ENCODE measurements at regions not wholly inside any gene's neighbourhood (a gene's known extent, or its start where the extent isn't known, plus 50 kb on each side); places are given as distances from the start of the nearest gene placed in this dataset.

DNA sequence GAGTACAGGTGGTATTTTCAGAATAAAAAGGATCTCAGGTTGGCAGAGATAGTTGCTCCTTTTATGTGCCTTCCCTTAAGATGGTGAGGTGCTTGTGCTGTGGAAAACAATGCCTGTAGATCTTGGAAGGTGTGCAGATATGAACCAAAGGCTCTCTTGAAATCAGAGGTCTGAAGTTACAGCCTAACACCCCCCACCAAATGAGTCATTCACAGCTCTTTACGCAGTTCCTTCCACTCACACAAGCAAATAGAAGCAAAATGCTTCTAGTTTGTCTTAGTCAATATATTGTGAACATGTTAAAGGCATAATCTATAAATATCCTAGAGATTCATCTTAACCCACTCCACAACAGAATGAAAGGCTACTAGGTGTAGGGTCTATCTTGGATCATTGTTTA lies 128.9 kb upstream of the NR5A2 start:
- no peaks in the 10 kb centered on the region for H3K4me1 ChIP-seq (ENCODE audit: low read length)
- H3K36me3 ChIP-seq (replicated peaks; ENCODE audit: low read depth, low read length) = no peaks in the 10 kb centered on the region
- no peak overlapping the region for H3K27ac ChIP-seq (ENCODE audit: low read length)
- H4K20me1 ChIP-seq (ENCODE audit: insufficient read depth, low read length) = no peaks in the 10 kb centered on the region
- no peak overlapping the region for H3K9ac ChIP-seq (ENCODE audit: low read length)
- H3K4me2 ChIP-seq (ENCODE audit: low read length) = no peak overlapping the region
- no peaks in the 10 kb centered on the region for H3K9me3 ChIP-seq (ENCODE audit: insufficient read depth, low read length)
- H3K27me3 ChIP-seq (ENCODE audit: low read depth, low read length) = peaks cover 20% of the 10 kb centered on the region
- no peaks in the 10 kb centered on the region for H3K79me2 ChIP-seq (ENCODE audit: low read length)
- no peak overlapping the region for H2AFZ ChIP-seq (ENCODE audit: low read depth, low read length)
- no peak overlapping the region for H3K4me3 ChIP-seq (ENCODE audit: low read length)
- no peak for TF ChIP-seq EZH2phosphoT487 (IDR thresholded peaks at IDR 0.05; ENCODE audit: low read depth)
- TF ChIP-seq, protein P1, sequence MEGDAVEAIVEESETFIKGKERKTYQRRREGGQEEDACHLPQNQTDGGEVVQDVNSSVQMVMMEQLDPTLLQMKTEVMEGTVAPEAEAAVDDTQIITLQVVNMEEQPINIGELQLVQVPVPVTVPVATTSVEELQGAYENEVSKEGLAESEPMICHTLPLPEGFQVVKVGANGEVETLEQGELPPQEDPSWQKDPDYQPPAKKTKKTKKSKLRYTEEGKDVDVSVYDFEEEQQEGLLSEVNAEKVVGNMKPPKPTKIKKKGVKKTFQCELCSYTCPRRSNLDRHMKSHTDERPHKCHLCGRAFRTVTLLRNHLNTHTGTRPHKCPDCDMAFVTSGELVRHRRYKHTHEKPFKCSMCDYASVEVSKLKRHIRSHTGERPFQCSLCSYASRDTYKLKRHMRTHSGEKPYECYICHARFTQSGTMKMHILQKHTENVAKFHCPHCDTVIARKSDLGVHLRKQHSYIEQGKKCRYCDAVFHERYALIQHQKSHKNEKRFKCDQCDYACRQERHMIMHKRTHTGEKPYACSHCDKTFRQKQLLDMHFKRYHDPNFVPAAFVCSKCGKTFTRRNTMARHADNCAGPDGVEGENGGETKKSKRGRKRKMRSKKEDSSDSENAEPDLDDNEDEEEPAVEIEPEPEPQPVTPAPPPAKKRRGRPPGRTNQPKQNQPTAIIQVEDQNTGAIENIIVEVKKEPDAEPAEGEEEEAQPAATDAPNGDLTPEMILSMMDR (IDR thresholded peaks at IDR 0.05; ENCODE audit: low read depth, low read length) = no peak

DNA sequence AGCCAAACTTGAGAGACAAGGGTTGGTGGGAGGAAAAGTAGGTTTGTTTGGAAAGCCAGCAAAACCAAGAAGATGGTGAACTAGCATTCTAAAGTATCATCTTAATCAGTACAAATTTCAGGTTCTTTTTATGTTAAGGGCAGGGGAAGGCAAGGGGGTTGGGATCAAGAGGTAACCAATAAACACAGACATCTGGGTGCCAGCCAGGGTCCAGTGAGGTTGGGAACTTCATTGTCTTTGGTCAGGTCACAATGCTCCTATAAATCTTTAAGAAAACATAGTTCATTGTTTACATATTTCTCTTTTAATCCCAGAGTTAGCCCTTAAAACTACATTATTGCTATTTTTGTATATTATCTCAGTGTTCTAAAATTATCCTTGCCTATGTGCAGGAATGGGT lies 126.2 kb upstream of the NR5A2 start:
- H4K20me1 ChIP-seq (ENCODE audit: insufficient read depth, low read length) = no peaks in the 10 kb centered on the region
- TF ChIP-seq, protein P1 (IDR thresholded peaks at IDR 0.05; ENCODE audit: low read depth, low read length) = no peak
- no peak for TF ChIP-seq EZH2phosphoT487 (IDR thresholded peaks at IDR 0.05; ENCODE audit: low read depth)
- H3K9me3 ChIP-seq (ENCODE audit: insufficient read depth, low read length) = no peaks in the 10 kb centered on the region
- H3K4me1 ChIP-seq (ENCODE audit: low read length) = no peaks in the 10 kb centered on the region
- H3K27ac ChIP-seq (ENCODE audit: low read length) = no peak overlapping the region
- no peaks in the 10 kb centered on the region for H3K79me2 ChIP-seq (ENCODE audit: low read length)
- peaks cover 20% of the 10 kb centered on the region for H3K27me3 ChIP-seq (ENCODE audit: low read depth, low read length)
- H3K4me2 ChIP-seq (ENCODE audit: low read length) = no peak overlapping the region
- H3K36me3 ChIP-seq (replicated peaks; ENCODE audit: low read depth, low read length) = no peaks in the 10 kb centered on the region
- no peak overlapping the region for H2AFZ ChIP-seq (ENCODE audit: low read depth, low read length)
- no peak overlapping the region for H3K4me3 ChIP-seq (ENCODE audit: low read length)
- no peak overlapping the region for H3K9ac ChIP-seq (ENCODE audit: low read length)

DNA sequence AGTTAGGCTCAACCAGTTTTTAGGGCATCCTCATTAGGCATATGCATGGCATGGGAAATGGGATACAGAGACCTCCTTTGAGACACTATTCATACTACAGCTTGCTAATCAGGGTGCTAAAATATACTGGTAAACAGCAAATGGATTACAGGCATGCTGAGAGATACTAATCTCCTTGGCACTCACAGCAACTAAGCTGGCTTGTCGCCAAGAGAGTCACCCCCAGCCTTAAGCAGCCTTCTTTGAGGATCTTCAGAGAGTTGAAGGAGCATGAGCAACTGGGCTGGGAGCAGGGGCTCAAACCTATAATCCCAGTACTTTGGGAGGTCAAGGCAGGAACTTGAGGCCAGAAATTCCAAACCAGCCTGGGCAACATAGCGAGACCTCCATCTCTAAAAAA lies 120.1 kb upstream of the NR5A2 start:
- Histone ChIP-seq H3K4me2 (ENCODE audit: low read length) (no peak overlapping the region), H2AFZ (ENCODE audit: low read depth, low read length) (no peak overlapping the region), H3K27ac (ENCODE audit: low read length) (no peak overlapping the region), H3K36me3 (replicated peaks; ENCODE audit: low read depth, low read length) (no peaks in the 10 kb centered on the region), H3K9ac (ENCODE audit: low read length) (no peak overlapping the region), H4K20me1 (ENCODE audit: insufficient read depth, low read length) (no peaks in the 10 kb centered on the region), H3K9me3 (ENCODE audit: insufficient read depth, low read length) (no peaks in the 10 kb centered on the region), H3K4me1 (ENCODE audit: low read length) (no peaks in the 10 kb centered on the region), H3K4me3 (ENCODE audit: low read length) (no peak overlapping the region), H3K27me3 (ENCODE audit: low read depth, low read length) (peaks cover 13% of the 10 kb centered on the region), H3K79me2 (ENCODE audit: low read length) (no peaks in the 10 kb centered on the region)
- TF ChIP-seq EZH2phosphoT487 (IDR thresholded peaks at IDR 0.05; ENCODE audit: low read depth) = no peak
- TF ChIP-seq, protein P1 (IDR thresholded peaks at IDR 0.05; ENCODE audit: low read depth, low read length) = no peak

DNA sequence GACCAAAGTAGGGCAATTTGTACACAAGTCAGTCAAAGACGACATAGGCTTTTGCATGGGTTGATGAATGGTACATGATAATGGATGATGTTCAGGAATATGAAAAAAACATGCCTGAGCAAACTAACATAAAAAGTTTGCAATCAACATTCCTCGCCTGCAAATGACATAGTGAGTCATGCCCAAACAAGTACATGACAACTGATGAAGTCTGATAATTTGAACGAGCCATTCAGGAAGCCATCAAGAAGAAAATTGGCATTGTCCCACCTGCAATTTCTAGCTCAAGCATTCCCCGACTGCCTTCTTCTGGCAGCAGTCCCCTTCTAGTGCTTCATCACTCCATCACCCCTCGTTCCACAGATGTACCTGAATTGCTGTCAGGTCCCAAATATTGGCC lies 118.4 kb upstream of the NR5A2 start:
- no peaks in the 10 kb centered on the region for H3K9me3 ChIP-seq (ENCODE audit: insufficient read depth, low read length)
- no peak overlapping the region for H3K9ac ChIP-seq (ENCODE audit: low read length)
- no peak for TF ChIP-seq EZH2phosphoT487 (IDR thresholded peaks at IDR 0.05; ENCODE audit: low read depth)
- TF ChIP-seq, protein P1 (IDR thresholded peaks at IDR 0.05; ENCODE audit: low read depth, low read length) = no peak
- no peaks in the 10 kb centered on the region for H3K36me3 ChIP-seq (replicated peaks; ENCODE audit: low read depth, low read length)
- H2AFZ ChIP-seq (ENCODE audit: low read depth, low read length) = no peak overlapping the region
- no peak overlapping the region for H3K4me3 ChIP-seq (ENCODE audit: low read length)
- no peak overlapping the region for H3K27ac ChIP-seq (ENCODE audit: low read length)
- H3K79me2 ChIP-seq (ENCODE audit: low read length) = no peaks in the 10 kb centered on the region
- H4K20me1 ChIP-seq (ENCODE audit: insufficient read depth, low read length) = no peaks in the 10 kb centered on the region
- H3K27me3 ChIP-seq (ENCODE audit: low read depth, low read length) = peaks cover 19% of the 10 kb centered on the region
- no peaks in the 10 kb centered on the region for H3K4me1 ChIP-seq (ENCODE audit: low read length)
- no peak overlapping the region for H3K4me2 ChIP-seq (ENCODE audit: low read length)

Measured in OCI-LY3 (cell line).